Activated naive CD8-positive, alpha-beta T cell treated with anti-CD3 and anti-CD28 coated beads, Interleukin-2, amount 10 ng/mL, durations not matched to agents 7 days and 5 days (primary cell): ENCODE measurements at regions not wholly inside any gene's neighbourhood (a gene's known extent, or its start where the extent isn't known, plus 50 kb on each side); places are given as distances from the start of the nearest gene placed in this dataset.

Experiments used
- ATAC-seq: fragments of 150-1000 bp; cut with Tn5 transposase; one replicate; pipeline ENCODE4 v1.10.0; 2021; ENCODE audit warnings: low read depth, moderate library complexity
- POLR2A ChIA-PET: fragments of 350-600 bp; sonication (Branson Sonifier 250); formaldehyde crosslinking; loops from one replicate; lab custom pipeline; 2021; ENCODE audit warnings: antibody characterized with exemption; lab: Charles Lee
- DNase-seq: peaks from one replicate; pipeline ENCODE4 v3.0.0; 2021
- H3K27ac Mint-ChIP-seq: one replicate; pipeline ENCODE4 v1.8.0; 2022; ENCODE audit warnings: mild to moderate bottlenecking, mixed read lengths
- H3K27me3 Mint-ChIP-seq: one replicate; pipeline ENCODE4 v1.8.0; 2022; ENCODE audit warnings: mild to moderate bottlenecking, moderate library complexity, mixed read lengths
- H3K36me3 Mint-ChIP-seq: one replicate; pipeline ENCODE4 v1.8.0; 2021; ENCODE audit warnings: mild to moderate bottlenecking, mixed read lengths
- H3K4me1 Mint-ChIP-seq: one replicate; pipeline ENCODE4 v1.8.0; 2021; ENCODE audit warnings: mixed read lengths
- H3K4me3 Mint-ChIP-seq: one replicate; pipeline ENCODE4 v1.8.0; 2022; ENCODE audit warnings: mild to moderate bottlenecking, moderate library complexity, mixed read lengths
- H3K9me3 Mint-ChIP-seq: one replicate; pipeline ENCODE4 v1.8.0; 2021; ENCODE audit warnings: mixed read lengths

DNA sequence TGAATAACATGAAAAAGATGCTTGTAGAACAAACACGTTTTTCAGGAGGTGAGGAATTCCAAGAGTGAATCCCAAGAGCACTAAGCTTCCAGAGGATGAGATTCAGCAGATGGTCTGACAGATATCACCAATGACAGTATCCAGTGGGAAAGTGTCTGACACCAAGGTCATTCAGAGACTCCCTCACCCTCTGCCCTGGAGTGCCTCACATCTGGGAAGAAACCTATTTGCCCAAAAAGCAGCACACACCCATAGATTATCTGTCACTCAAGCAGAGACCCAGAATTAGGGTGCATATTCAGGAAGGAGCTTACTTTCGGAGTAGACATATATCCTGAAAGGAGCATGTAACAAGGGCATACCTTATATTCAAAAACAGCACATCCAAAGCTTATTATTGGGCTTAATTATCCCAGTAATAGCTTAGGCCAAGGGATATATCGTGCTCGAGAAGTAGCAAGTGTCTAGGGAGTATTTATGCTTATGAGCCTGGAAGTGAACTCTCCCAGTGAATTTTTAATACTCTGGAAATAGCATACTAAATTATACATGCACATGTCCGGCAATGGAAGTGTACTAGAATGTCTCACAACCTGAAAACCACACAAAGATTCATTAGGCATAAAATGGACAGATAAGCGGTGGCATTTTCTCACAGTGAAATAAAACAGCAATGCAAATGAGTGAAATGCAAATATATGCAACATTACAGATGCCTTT is 998.1 kb upstream of the TMEM132C start:
- no peak overlapping the region for H3K4me3 Mint-ChIP-seq
- ATAC-seq, result no peak
- no peak overlapping the region for H3K27ac Mint-ChIP-seq
- H3K36me3 Mint-ChIP-seq, result no peaks in the 10 kb centered on the region
- no peaks in the 10 kb centered on the region for H3K4me1 Mint-ChIP-seq
- H3K9me3 Mint-ChIP-seq, result no peaks in the 10 kb centered on the region
- no peak for DNase-seq
- H3K27me3 Mint-ChIP-seq, result no peaks in the 10 kb centered on the region
- POLR2A ChIA-PET, result no interaction called here

- Mint-ChIP-seq H3K36me3 (no peaks in the 10 kb centered on the region), H3K27me3 (no peaks in the 10 kb centered on the region), H3K27ac (no peak overlapping the region), H3K4me1 (no peaks in the 10 kb centered on the region), H3K4me3 (no peak overlapping the region), H3K9me3 (no peaks in the 10 kb centered on the region)
- POLR2A ChIA-PET, result interaction anchor here (0.6 kb wide), 1 partner anchor 59 kb away, joined by 4 read pairs; no protein-coding TSS in a partner anchor
- ATAC-seq, result no peak
- DNase-seq, result no peak
Measured at GRCh38 chr12:127270193-127270592, 996.8 kb upstream of the TMEM132C start.

- ATAC-seq (no peak), DNase-seq (no peak)
- H3K27ac Mint-ChIP-seq, result no peak overlapping the region
- H3K4me3 Mint-ChIP-seq, result no peak overlapping the region
- POLR2A ChIA-PET, result no interaction called here
- H3K27me3 Mint-ChIP-seq, result no peaks in the 10 kb centered on the region
- H3K9me3 Mint-ChIP-seq, result no peaks in the 10 kb centered on the region
- H3K4me1 Mint-ChIP-seq, result no peaks in the 10 kb centered on the region
- no peaks in the 10 kb centered on the region for H3K36me3 Mint-ChIP-seq
Measured at GRCh38 chr12:127271776-127272175, 995.2 kb upstream of the TMEM132C start.

DNA sequence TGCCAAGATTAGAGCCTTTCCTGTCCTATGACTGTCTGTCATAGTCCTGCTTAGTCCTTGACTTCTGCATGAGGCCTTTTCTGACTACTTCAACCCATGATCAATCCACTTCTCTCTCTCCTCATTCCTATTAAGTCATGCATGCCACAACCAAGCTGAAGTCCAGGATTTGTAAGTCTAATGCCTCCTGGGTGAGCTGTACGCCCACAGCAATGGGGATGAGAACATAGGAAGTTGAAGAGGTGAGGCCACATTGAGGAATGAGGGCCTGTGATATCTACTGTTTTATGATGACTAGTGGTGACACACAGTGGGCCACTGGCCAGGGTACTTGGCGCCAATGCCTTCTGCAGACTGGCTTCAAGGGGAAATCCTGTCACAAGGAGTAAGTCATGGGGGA is 994.1 kb upstream of the TMEM132C start:
- POLR2A ChIA-PET, result no interaction called here
- DNase-seq, result no peak
- H3K4me3 Mint-ChIP-seq, result no peak overlapping the region
- H3K9me3 Mint-ChIP-seq, result no peaks in the 10 kb centered on the region
- no peaks in the 10 kb centered on the region for H3K36me3 Mint-ChIP-seq
- ATAC-seq, result no peak
- no peaks in the 10 kb centered on the region for H3K27me3 Mint-ChIP-seq
- H3K27ac Mint-ChIP-seq, result no peak overlapping the region
- peaks cover 3% of the 10 kb centered on the region for H3K4me1 Mint-ChIP-seq

DNA sequence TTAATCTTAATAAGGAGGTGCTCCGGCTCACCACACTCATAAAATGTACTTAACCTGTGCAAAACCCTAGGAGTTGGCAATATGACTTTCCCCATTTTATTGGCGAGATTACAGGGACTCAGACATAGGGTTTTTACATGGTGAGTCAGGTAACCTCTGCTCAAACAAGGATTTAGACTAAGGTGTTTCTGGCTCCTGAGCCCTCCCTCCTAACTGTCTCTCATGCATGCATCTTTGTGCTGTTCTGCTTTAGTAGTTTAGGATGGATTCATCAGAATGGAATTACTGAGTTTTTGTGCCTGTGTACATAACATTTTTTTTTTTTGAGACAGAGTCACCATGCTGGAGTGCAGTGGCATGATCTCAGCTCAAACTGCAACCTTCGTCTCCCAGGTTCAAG is 993.3 kb upstream of the TMEM132C start:
- Mint-ChIP-seq H3K9me3 (no peaks in the 10 kb centered on the region), H3K36me3 (no peaks in the 10 kb centered on the region), H3K4me3 (no peak overlapping the region), H3K27me3 (peaks cover 3% of the 10 kb centered on the region), H3K4me1 (peaks cover 5% of the 10 kb centered on the region), H3K27ac (no peak overlapping the region)
- POLR2A ChIA-PET, result no interaction called here
- ATAC-seq, result no peak
- no peak for DNase-seq

DNA sequence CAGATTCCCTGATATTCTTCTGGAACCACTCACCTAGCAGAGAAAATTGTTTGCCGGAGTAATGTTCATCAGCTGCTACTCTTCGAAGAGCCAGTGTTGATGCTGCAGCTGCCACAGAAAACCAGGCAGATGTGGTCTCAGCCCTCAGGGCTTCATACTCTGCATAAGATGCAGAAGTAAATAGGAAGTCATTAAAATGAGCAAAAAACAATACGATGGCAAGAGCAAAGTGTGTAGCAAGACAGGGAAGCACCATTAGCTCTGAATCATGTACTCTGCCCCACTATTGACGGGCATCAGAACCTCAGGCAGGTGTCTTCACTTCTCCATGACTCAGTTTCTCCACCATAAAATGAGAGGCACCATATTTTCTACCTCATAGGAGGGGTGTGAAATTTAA is 991.6 kb upstream of the TMEM132C start:
- DNase-seq (no peak), ATAC-seq (no peak)
- no peak overlapping the region for H3K4me3 Mint-ChIP-seq
- POLR2A ChIA-PET, result no interaction called here
- H3K27me3 Mint-ChIP-seq, result peaks cover 3% of the 10 kb centered on the region
- no peak overlapping the region for H3K27ac Mint-ChIP-seq
- no peaks in the 10 kb centered on the region for H3K9me3 Mint-ChIP-seq
- H3K36me3 Mint-ChIP-seq, result no peaks in the 10 kb centered on the region
- H3K4me1 Mint-ChIP-seq, result peaks cover 5% of the 10 kb centered on the region

- H3K9me3 Mint-ChIP-seq, result no peaks in the 10 kb centered on the region
Measured at GRCh38 chr12:127277882-127278281, 989.1 kb upstream of the TMEM132C start.

DNA sequence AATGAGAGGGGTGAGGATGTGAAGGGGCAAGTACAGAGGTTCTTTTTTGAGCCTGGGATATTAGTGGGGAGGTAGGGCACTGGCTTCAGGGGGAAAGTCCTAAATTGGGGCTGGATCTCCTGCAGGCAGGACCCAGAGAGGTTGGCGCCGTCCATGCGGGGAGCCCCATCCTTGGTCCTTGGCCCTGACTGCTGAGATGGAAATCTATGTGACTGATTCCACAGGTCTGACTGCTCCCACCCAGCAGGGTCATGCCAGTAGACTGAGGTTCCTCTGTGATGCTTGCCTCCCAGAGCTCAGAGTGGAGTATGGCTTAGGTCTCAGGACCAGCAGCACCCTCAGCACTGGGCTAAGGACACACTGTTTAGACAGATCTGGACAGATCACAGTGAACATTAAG is 988.6 kb upstream of the TMEM132C start:
- Mint-ChIP-seq H3K4me1 (peaks cover 7% of the 10 kb centered on the region), H3K36me3 (no peaks in the 10 kb centered on the region), H3K27ac (no peak overlapping the region), H3K9me3 (no peaks in the 10 kb centered on the region), H3K27me3 (peaks cover 6% of the 10 kb centered on the region), H3K4me3 (no peak overlapping the region)
- DNase-seq (no peak), ATAC-seq (no peak)
- POLR2A ChIA-PET, result no interaction called here

More at GRCh38 chr12:127277882-127278281, 989.1 kb upstream of the TMEM132C start:
- Mint-ChIP-seq H3K4me3 (no peak overlapping the region), H3K36me3 (no peaks in the 10 kb centered on the region), H3K27ac (no peak overlapping the region), H3K27me3 (peaks cover 6% of the 10 kb centered on the region), H3K4me1 (peaks cover 7% of the 10 kb centered on the region)
- POLR2A ChIA-PET, result no interaction called here
- no peak for ATAC-seq
- DNase-seq, result no peak

GRCh38 chr12:127280393-127281275 is 986.3 kb upstream of the TMEM132C start:
- POLR2A ChIA-PET, result no interaction called here
- H3K36me3 Mint-ChIP-seq, result no peaks in the 10 kb centered on the region
- ATAC-seq, result peak; percentile 88
- H3K4me1 Mint-ChIP-seq, result peaks cover 15% of the 10 kb centered on the region
- H3K27me3 Mint-ChIP-seq, result peaks cover 6% of the 10 kb centered on the region
- H3K9me3 Mint-ChIP-seq, result no peaks in the 10 kb centered on the region
- DNase-seq, result peak; percentile 89
- no peak overlapping the region for H3K27ac Mint-ChIP-seq
- H3K4me3 Mint-ChIP-seq, result no peak overlapping the region

GRCh38 chr12:127282786-127283565 is 984.0 kb upstream of the TMEM132C start:
- Mint-ChIP-seq H3K9me3 (no peaks in the 10 kb centered on the region), H3K36me3 (no peaks in the 10 kb centered on the region), H3K4me1 (peaks cover 10% of the 10 kb centered on the region), H3K27ac (no peak overlapping the region), H3K4me3 (no peak overlapping the region), H3K27me3 (peaks cover 10% of the 10 kb centered on the region)
- POLR2A ChIA-PET, result no interaction called here
- no peak for DNase-seq
- no peak for ATAC-seq

- POLR2A ChIA-PET, result no interaction called here
- H3K27ac Mint-ChIP-seq, result no peak overlapping the region
- H3K4me1 Mint-ChIP-seq, result peaks cover 10% of the 10 kb centered on the region
Measured at GRCh38 chr12:127284021-127284420, 982.9 kb upstream of the TMEM132C start.

DNA sequence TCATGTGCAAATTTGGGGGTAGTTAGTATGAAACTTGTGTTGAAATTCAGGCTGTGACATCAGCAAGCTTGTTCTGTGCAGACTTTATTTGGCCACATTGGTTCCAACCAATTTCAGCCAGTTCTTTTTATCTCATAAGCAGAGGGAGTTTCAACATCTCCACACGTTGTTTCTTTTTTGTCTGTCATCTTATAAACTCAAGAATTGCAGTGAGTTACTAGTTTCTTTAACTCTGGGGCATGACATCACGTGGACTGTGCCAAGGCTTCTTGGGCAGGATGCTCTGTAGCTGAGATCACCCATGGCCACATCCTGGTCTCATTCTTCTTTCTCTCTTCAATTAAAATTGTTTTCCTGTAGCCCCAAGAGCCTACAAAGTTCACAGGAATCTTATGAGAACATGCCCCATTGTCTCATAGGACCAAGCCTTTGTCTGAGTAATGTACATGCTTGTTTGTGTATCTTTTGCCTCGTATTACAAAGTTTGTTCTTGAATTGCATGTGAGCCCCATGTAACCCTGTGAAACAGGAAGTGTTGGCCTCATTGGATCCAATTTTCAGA is 982.0 kb upstream of the TMEM132C start:
- Mint-ChIP-seq H3K9me3 (no peaks in the 10 kb centered on the region), H3K27me3 (peaks cover 7% of the 10 kb centered on the region), H3K4me3 (no peak overlapping the region), H3K27ac (no peak overlapping the region), H3K36me3 (no peaks in the 10 kb centered on the region), H3K4me1 (peaks cover 10% of the 10 kb centered on the region)
- POLR2A ChIA-PET, result no interaction called here
- DNase-seq (no peak), ATAC-seq (no peak)

More at GRCh38 chr12:127284021-127284420, 982.9 kb upstream of the TMEM132C start:
- H3K36me3 Mint-ChIP-seq, result no peaks in the 10 kb centered on the region
- DNase-seq (no peak), ATAC-seq (no peak)
- H3K9me3 Mint-ChIP-seq, result no peaks in the 10 kb centered on the region
- peaks cover 7% of the 10 kb centered on the region for H3K27me3 Mint-ChIP-seq
- no peak overlapping the region for H3K4me3 Mint-ChIP-seq

DNA sequence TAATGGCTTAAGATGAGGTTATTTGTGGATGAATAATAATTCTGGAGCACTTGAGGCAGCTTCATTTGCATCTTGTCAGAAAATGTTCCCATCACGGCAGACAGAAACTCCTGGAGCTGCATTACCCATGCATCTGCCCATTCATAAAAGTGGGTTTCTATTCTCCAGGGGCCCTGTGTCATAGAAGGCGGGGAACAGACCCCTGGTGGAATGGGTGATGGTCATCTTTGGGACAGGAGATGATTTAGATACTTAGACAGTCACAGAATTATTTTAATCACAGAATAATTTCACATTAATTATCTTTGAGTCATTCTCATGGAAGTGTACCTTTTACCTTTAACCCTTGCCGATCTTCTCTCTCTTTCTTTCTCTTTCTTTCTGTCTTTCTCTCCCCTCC is 980.7 kb upstream of the TMEM132C start:
- no peak for ATAC-seq
- H3K36me3 Mint-ChIP-seq, result no peaks in the 10 kb centered on the region
- no peak overlapping the region for H3K27ac Mint-ChIP-seq
- peaks cover 8% of the 10 kb centered on the region for H3K4me1 Mint-ChIP-seq
- H3K4me3 Mint-ChIP-seq, result no peak overlapping the region
- POLR2A ChIA-PET, result no interaction called here
- H3K9me3 Mint-ChIP-seq, result no peaks in the 10 kb centered on the region
- DNase-seq, result no peak
- peaks cover 5% of the 10 kb centered on the region for H3K27me3 Mint-ChIP-seq
